Hepatocyte (in vitro differentiated cells): ENCODE measurements at regions not wholly inside any gene's neighbourhood (a gene's known extent, or its start where the extent isn't known, plus 50 kb on each side); places are given as distances from the start of the nearest gene placed in this dataset.

ENCODE experiments used
- EZH2 ChIP-seq: fragments of 200-600 bp; sonication (generic); IDR thresholded peaks from 2 replicates; pipeline ENCODE4 v1.6.1; 2016; ENCODE audit warnings: antibody characterized with exemption, mild to moderate bottlenecking, borderline replicate concordance
- EZH2phosphoT487 ChIP-seq: fragments of 200-600 bp; sonication (generic); IDR thresholded peaks from one replicate; pipeline ENCODE4 v1.6.1; 2018; ENCODE audit warnings: antibody characterized with exemption, mild to moderate bottlenecking, low read depth, moderate library complexity; ENCODE audit not compliant: unreplicated experiment, severe bottlenecking
- TF ChIP-seq, protein P1 (sequence below): fragments of 200-600 bp; sonication (generic); IDR thresholded peaks from 2 replicates; pipeline ENCODE4 v1.5.1; 2016; ENCODE audit warnings: antibody characterized with exemption, mild to moderate bottlenecking; ENCODE audit not compliant: poor library complexity

DNA sequence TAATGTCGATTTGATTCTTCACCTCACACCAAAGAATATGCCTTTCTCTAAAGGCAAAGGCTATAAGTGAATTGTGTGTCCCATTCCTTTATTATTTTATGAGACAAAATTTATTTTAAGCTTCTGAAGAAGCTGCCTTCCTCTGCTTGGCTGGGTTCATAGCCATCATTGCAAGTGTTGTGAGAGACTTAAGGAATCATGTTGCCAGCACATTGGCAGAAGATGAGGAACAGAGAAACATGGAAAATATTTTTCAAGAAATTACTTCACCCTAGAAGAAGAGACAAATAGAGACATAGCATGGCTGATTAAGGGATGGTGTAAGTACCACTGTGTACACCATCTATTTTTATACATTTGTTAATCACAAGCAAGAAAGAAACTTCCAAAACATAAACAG is 230.1 kb upstream of the SEMA3E start:
- TF ChIP-seq, protein P1, sequence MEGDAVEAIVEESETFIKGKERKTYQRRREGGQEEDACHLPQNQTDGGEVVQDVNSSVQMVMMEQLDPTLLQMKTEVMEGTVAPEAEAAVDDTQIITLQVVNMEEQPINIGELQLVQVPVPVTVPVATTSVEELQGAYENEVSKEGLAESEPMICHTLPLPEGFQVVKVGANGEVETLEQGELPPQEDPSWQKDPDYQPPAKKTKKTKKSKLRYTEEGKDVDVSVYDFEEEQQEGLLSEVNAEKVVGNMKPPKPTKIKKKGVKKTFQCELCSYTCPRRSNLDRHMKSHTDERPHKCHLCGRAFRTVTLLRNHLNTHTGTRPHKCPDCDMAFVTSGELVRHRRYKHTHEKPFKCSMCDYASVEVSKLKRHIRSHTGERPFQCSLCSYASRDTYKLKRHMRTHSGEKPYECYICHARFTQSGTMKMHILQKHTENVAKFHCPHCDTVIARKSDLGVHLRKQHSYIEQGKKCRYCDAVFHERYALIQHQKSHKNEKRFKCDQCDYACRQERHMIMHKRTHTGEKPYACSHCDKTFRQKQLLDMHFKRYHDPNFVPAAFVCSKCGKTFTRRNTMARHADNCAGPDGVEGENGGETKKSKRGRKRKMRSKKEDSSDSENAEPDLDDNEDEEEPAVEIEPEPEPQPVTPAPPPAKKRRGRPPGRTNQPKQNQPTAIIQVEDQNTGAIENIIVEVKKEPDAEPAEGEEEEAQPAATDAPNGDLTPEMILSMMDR, result no peak
- TF ChIP-seq EZH2, result no peak
- no peak for TF ChIP-seq EZH2phosphoT487
